Karpas-422 (cell line): ENCODE measurements at regions not wholly inside any gene's neighbourhood (a gene's known extent, or its start where the extent isn't known, plus 50 kb on each side); places are given as distances from the start of the nearest gene placed in this dataset.

Experiments
- DNase-seq: peaks from one replicate; pipeline ENCODE4 v3.0.0-alpha.2; 2015
- H2AFZ ChIP-seq: fragments of 200-600 bp; sonication (generic); 2 replicates; pipeline ENCODE4 v1.6.1; 2014; ENCODE audit warnings: antibody characterized with exemption, low read length, mixed read lengths
- H3K27ac ChIP-seq: fragments of 200-600 bp; sonication (generic); 2 replicates; pipeline ENCODE4 v1.5.1; 2014; ENCODE audit warnings: mild to moderate bottlenecking, low read length, moderate library complexity
- H3K27me3 ChIP-seq: fragments of 200-600 bp; sonication (generic); 2 replicates; pipeline ENCODE4 v1.6.1; 2014; ENCODE audit warnings: low read length, mixed read lengths
- H3K36me3 ChIP-seq: fragments of 200-600 bp; sonication (generic); 2 replicates; pipeline ENCODE4 v1.6.1; 2014; ENCODE audit warnings: low read length, mixed read lengths; ENCODE audit not compliant: insufficient read depth
- H3K4me1 ChIP-seq: fragments of 200-600 bp; sonication (generic); 2 replicates; pipeline ENCODE4 v1.6.1; 2014; ENCODE audit warnings: mild to moderate bottlenecking, low read length, mixed read lengths
- H3K4me2 ChIP-seq: fragments of 200-600 bp; sonication (generic); 2 replicates; pipeline ENCODE4 v1.6.1; 2014; ENCODE audit warnings: low read length, low read depth, mild to moderate bottlenecking; ENCODE audit not compliant: poor library complexity, severe bottlenecking
- H3K4me3 ChIP-seq: fragments of 200-600 bp; sonication (generic); 2 replicates; pipeline ENCODE4 v1.5.1; 2014; ENCODE audit warnings: mild to moderate bottlenecking, antibody characterized with exemption, low read length, mixed read lengths
- H3K79me2 ChIP-seq: fragments of 200-600 bp; sonication (generic); 2 replicates; pipeline ENCODE4 v1.6.1; 2014; ENCODE audit warnings: mild to moderate bottlenecking, low read length, mixed read lengths
- H3K9ac ChIP-seq: fragments of 200-600 bp; sonication (generic); 2 replicates; pipeline ENCODE4 v1.6.0; 2014; ENCODE audit warnings: low read length
- H3K9me2 ChIP-seq: fragments of 200-600 bp; sonication (generic), shearing (Covaris generic); replicated peaks from 2 replicates; pipeline ENCODE4 v1.6.0; 2014; ENCODE audit warnings: mild to moderate bottlenecking, low read length, moderate library complexity; ENCODE audit not compliant: insufficient read depth
- H3K9me3 ChIP-seq: fragments of 300-700, 200-600 bp; sonication (generic); 2 replicates; pipeline ENCODE4 v1.6.1; 2014; ENCODE audit warnings: low read length, mixed read lengths
- H4K20me1 ChIP-seq: fragments of 200-600 bp; sonication (generic); 2 replicates; pipeline ENCODE4 v1.6.1; 2014; ENCODE audit warnings: mild to moderate bottlenecking, antibody characterized with exemption, low read length, low read depth; ENCODE audit not compliant: insufficient read depth

DNA sequence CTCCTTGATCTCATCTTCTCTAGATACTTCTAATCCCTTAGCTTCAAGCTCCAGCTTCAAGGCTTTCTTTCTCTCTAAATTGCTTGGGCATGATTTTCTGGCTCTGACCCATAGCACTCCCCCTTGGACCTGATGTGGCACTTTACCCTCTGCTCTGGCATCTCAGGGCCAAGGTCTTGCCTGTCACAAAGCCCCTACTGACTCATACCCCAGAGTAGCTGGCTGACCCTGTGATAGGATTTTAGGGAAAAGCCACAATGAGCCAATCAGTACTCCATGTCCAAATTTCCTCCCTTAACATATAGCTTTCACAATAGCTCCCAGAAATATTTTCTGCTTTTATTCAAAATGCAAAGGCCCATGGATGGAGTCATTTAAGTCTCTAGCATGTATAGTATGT lies 488.7 kb upstream of the SPRED2 start:
- Histone ChIP-seq H3K4me1 (no peaks in the 10 kb centered on the region), H2AFZ (no peak overlapping the region), H3K4me3 (no peak overlapping the region), H3K4me2 (no peak overlapping the region), H3K9me3 (no peaks in the 10 kb centered on the region), H3K79me2 (no peaks in the 10 kb centered on the region), H3K27me3 (no peaks in the 10 kb centered on the region), H3K9ac (no peak overlapping the region), H3K27ac (no peak overlapping the region), H4K20me1 (no peaks in the 10 kb centered on the region), H3K36me3 (no peaks in the 10 kb centered on the region), H3K9me2 (no peaks in the 10 kb centered on the region)
- DNase-seq, result no peak

DNA sequence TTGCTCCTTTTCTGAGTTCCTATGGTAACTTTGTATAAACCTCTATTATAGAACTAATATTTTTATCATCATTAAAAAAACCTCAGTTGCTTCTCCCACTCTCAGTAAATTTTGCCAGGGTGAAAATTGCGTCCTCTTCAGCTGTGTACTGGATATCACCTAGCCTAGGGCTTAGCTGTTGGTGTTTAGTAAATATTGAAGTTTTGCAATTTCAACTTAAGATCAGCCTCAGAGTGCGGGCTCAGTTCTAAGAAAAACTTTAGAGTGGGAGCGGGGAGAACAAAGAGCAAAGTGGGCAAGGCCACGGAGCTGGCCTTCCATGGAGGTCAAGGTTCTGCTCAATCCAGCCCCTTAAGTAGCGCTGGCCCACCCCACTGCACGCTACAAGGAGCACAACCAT lies 488.3 kb upstream of the SPRED2 start:
- no peak overlapping the region for H2AFZ ChIP-seq

DNA sequence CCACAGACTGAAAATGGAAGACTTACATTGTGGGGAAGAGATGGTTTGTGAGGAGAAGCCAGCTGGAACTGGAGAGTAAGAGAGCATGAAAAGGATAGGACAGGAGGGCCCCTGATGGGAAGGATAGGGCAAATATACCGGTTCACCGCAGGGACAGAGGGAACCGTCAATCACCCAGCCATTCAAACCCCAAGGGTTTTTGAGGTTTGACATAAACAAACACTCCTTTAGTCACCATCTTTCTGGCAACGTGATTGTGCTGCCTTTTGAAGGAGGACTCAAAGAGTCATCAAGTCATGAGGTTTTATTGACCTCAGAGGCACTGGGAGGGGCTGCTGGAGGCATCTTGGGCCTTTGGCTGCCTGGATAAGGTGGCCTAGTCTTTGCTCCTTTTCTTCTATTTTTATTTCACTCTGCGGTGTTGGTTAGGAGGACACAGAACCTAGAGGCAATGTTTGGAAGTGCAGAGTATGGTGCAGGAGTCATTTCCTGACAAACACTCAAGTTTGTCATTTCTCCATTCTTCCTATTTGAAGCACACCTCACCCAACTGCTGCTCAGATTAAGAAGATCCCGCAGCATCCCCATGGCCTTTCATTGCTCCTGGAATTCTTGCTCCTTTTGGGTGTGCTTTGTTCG lies 487.3 kb upstream of the SPRED2 start:
- H3K4me1 ChIP-seq, result no peaks in the 10 kb centered on the region
- no peaks in the 10 kb centered on the region for H3K9me2 ChIP-seq
- H3K36me3 ChIP-seq, result no peaks in the 10 kb centered on the region
- H3K79me2 ChIP-seq, result no peaks in the 10 kb centered on the region
- H4K20me1 ChIP-seq, result no peaks in the 10 kb centered on the region
- H3K27me3 ChIP-seq, result no peaks in the 10 kb centered on the region
- no peak overlapping the region for H3K27ac ChIP-seq
- H3K4me2 ChIP-seq, result no peak overlapping the region
- no peak overlapping the region for H3K4me3 ChIP-seq
- H3K9me3 ChIP-seq, result no peaks in the 10 kb centered on the region
- H3K9ac ChIP-seq, result no peak overlapping the region
- DNase-seq, result no peak
- H2AFZ ChIP-seq, result no peak overlapping the region

More for the DNA sequence above, 488.3 kb upstream of the SPRED2 start:
- DNase-seq, result no peak
- H3K27me3 ChIP-seq, result no peaks in the 10 kb centered on the region
- H3K9ac ChIP-seq, result no peak overlapping the region
- no peaks in the 10 kb centered on the region for H3K79me2 ChIP-seq
- no peaks in the 10 kb centered on the region for H3K36me3 ChIP-seq
- H3K4me1 ChIP-seq, result no peaks in the 10 kb centered on the region
- H3K9me2 ChIP-seq, result no peaks in the 10 kb centered on the region
- no peak overlapping the region for H3K27ac ChIP-seq
- no peaks in the 10 kb centered on the region for H3K9me3 ChIP-seq
- H4K20me1 ChIP-seq, result no peaks in the 10 kb centered on the region
- no peak overlapping the region for H3K4me3 ChIP-seq
- H3K4me2 ChIP-seq, result no peak overlapping the region

DNA sequence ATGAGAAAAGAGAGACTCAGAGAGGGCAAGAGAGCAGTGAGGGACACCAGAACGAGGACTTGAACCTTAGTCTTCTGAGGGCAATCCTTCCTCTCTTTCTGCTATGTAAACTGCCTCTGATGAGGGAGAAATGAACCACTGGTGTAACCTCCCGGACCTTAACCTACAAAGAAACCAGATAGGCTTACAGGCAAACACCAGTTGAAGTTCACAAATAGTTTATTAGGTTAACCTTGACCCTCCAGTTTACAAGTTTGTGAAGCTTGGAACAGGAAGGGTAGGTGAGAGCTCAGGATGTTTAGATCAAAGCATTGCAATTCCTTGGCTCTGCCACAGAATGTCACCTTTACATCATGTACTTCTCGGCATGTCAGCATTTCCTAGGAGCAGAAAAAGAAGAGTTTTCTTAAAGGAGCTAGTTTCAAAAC lies 486.4 kb upstream of the SPRED2 start:
- Histone ChIP-seq H3K9ac (no peak overlapping the region), H3K27ac (no peak overlapping the region), H3K9me3 (no peaks in the 10 kb centered on the region), H4K20me1 (no peaks in the 10 kb centered on the region), H3K9me2 (no peaks in the 10 kb centered on the region), H3K79me2 (no peaks in the 10 kb centered on the region), H2AFZ (no peak overlapping the region), H3K4me1 (no peaks in the 10 kb centered on the region), H3K4me2 (no peak overlapping the region), H3K4me3 (no peak overlapping the region), H3K36me3 (no peaks in the 10 kb centered on the region), H3K27me3 (no peaks in the 10 kb centered on the region)
- DNase-seq, result peak; percentile 61

GRCh38 chr2:65917986-65918385 lies 485.6 kb upstream of the SPRED2 start:
- H3K4me2 ChIP-seq, result no peak overlapping the region
- H3K36me3 ChIP-seq, result no peaks in the 10 kb centered on the region
- H3K9ac ChIP-seq, result no peak overlapping the region
- no peak overlapping the region for H3K4me3 ChIP-seq
- H3K27ac ChIP-seq, result no peak overlapping the region
- H3K4me1 ChIP-seq, result no peaks in the 10 kb centered on the region
- H3K27me3 ChIP-seq, result no peaks in the 10 kb centered on the region
- no peaks in the 10 kb centered on the region for H3K9me3 ChIP-seq
- no peaks in the 10 kb centered on the region for H4K20me1 ChIP-seq
- DNase-seq, result no peak
- H3K9me2 ChIP-seq, result no peaks in the 10 kb centered on the region
- H3K79me2 ChIP-seq, result no peaks in the 10 kb centered on the region
- no peak overlapping the region for H2AFZ ChIP-seq

GRCh38 chr2:65916785-65917295 lies 484.4 kb upstream of the SPRED2 start:
- Histone ChIP-seq H3K4me1 (no peaks in the 10 kb centered on the region), H3K4me2 (no peak overlapping the region), H3K9me3 (no peaks in the 10 kb centered on the region), H3K36me3 (no peaks in the 10 kb centered on the region), H3K27me3 (no peaks in the 10 kb centered on the region), H3K9ac (no peak overlapping the region), H4K20me1 (no peaks in the 10 kb centered on the region), H2AFZ (no peak overlapping the region), H3K9me2 (no peaks in the 10 kb centered on the region), H3K4me3 (no peak overlapping the region), H3K27ac (no peak overlapping the region), H3K79me2 (no peaks in the 10 kb centered on the region)
- no peak for DNase-seq

DNA sequence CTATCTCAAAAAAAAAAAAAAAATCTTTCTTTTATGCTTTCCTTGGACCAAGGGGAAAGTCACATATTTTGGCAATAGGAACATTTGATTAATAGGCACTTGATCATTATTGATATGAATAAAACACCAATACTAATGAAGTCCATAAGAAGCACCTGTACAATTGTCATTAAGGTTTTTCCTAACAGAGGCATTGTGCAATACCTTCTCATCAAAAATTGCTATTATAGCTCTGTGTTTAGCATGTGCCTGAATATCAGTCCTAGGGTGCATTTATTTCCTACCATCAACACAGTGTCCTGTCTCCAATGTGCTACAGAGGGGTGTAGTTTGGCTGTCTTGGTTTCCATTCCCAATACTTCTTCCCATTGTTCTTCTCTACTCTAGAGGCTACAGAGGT lies 483.8 kb upstream of the SPRED2 start:
- Histone ChIP-seq H3K27ac (no peak overlapping the region), H4K20me1 (no peaks in the 10 kb centered on the region), H3K4me1 (no peaks in the 10 kb centered on the region), H2AFZ (no peak overlapping the region), H3K79me2 (no peaks in the 10 kb centered on the region), H3K9ac (no peak overlapping the region), H3K9me3 (no peaks in the 10 kb centered on the region), H3K36me3 (no peaks in the 10 kb centered on the region), H3K9me2 (no peaks in the 10 kb centered on the region), H3K27me3 (no peaks in the 10 kb centered on the region), H3K4me3 (no peak overlapping the region), H3K4me2 (no peak overlapping the region)
- no peak for DNase-seq

DNA sequence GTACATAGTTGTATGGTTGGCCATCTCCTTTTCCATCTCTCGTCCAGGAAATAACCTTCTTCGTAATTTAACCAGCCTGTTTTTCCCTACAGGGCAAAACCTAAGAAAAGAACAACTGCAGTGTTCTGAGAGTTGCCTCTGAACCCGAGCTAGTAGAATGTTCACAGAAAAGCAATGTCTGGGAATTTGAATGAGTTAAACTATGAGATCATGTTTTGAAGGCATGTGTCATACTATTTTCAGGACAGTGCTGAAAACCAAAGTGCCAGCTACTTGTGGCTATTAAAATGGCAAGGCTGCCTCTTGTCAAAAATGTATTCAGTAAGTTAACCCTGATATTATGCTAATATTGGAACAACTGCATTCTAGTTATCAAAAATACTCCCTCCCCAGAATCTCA lies 482.9 kb upstream of the SPRED2 start:
- no peak overlapping the region for H3K4me3 ChIP-seq

More for the DNA sequence above, 482.9 kb upstream of the SPRED2 start:
- Histone ChIP-seq H3K27ac (no peak overlapping the region), H4K20me1 (no peaks in the 10 kb centered on the region), H3K4me2 (no peak overlapping the region), H3K9me2 (no peaks in the 10 kb centered on the region), H3K36me3 (no peaks in the 10 kb centered on the region), H3K9ac (no peak overlapping the region), H2AFZ (no peak overlapping the region), H3K4me1 (no peaks in the 10 kb centered on the region), H3K9me3 (no peaks in the 10 kb centered on the region), H3K79me2 (no peaks in the 10 kb centered on the region), H3K27me3 (no peaks in the 10 kb centered on the region)
- DNase-seq, result no peak
